C4-2B (cell line): ENCODE measurements at regions not wholly inside any gene's neighbourhood (a gene's known extent, or its start where the extent isn't known, plus 50 kb on each side); places are given as distances from the start of the nearest gene placed in this dataset.

Source experiments
- H3K27ac ChIP-seq: fragments of 450-650 bp; 2 replicates; pipeline ENCODE4 v1.5.1; 2017
- CTCF ChIP-seq: fragments of 450-650 bp; conservative IDR thresholded peaks from 2 replicates; pipeline ENCODE4 v1.5.1; 2017; ENCODE audit warnings: mild to moderate bottlenecking
- ZFX ChIP-seq: fragments of 450-650 bp; IDR thresholded peaks from 2 replicates; pipeline ENCODE4 v1.6.1; 2017

GRCh38 chr4:164177753-164178152, 576.2 kb upstream of the SMIM31 start:
- no peak overlapping the region for H3K27ac ChIP-seq
- TF ChIP-seq CTCF (no peak), ZFX (no peak)

- H3K27ac ChIP-seq, result no peak overlapping the region
- TF ChIP-seq CTCF, result no peak
- no peak for TF ChIP-seq ZFX
These were observed 565.7 kb upstream of the SMIM31 start for GRCh38 chr4:164188236-164188635.

GRCh38 chr4:164192844-164193243, 561.1 kb upstream of the SMIM31 start:
- no peak for TF ChIP-seq ZFX
- TF ChIP-seq CTCF, result no peak

GRCh38 chr4:164193676-164194075, 560.3 kb upstream of the SMIM31 start:
- no peak overlapping the region for H3K27ac ChIP-seq
- no peak for TF ChIP-seq ZFX
- no peak for TF ChIP-seq CTCF

More at GRCh38 chr4:164192844-164193243, 561.1 kb upstream of the SMIM31 start:
- H3K27ac ChIP-seq, result no peak overlapping the region

- no peak for TF ChIP-seq CTCF
- TF ChIP-seq ZFX, result no peak
- no peak overlapping the region for H3K27ac ChIP-seq
These were observed 556.4 kb upstream of the SMIM31 start for GRCh38 chr4:164197556-164197955.

GRCh38 chr4:164203476-164203875, 550.5 kb upstream of the SMIM31 start:
- no peak overlapping the region for H3K27ac ChIP-seq
- no peak for TF ChIP-seq CTCF
- TF ChIP-seq ZFX, result no peak

GRCh38 chr4:164204434-164204833, 549.5 kb upstream of the SMIM31 start:
- no peak for TF ChIP-seq CTCF
- TF ChIP-seq ZFX, result no peak
- no peak overlapping the region for H3K27ac ChIP-seq
